ENCODE measurements at regions not wholly inside any gene's neighbourhood (a gene's known extent, or its start where the extent isn't known, plus 50 kb on each side); places are given as distances from the start of the nearest gene placed in this dataset.

DNA sequence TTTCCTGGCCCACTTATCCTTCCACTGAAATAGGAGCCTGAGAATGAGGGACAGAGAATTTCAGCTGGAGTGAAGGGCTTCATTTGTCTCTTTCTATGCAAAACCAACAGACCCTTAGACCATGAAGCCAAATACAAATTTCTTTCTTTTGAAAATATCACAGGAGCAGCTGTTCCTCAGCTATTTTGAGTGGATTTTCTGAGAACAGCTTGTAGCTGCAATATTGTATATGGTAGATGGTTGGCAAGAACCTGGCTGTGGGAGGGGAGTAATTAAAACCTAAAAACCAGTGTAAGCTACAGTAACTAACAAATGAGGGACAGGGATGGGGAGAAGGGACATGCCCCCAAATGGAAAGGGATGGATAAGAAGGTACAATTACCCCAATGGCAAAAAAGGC, 350.3 kb upstream of the CDH20 start:
- Histone ChIP-seq H3K4me2 (replicated peaks; ENCODE audit: extremely low read depth, low read length, poor library complexity, severe bottlenecking) (no peak overlapping the region), H3K9ac (ENCODE audit: insufficient read depth, low read length, poor library complexity, severe bottlenecking) (no peak overlapping the region), H4K20me1 (ENCODE audit: insufficient read depth, low read length) (no peaks in the 10 kb centered on the region), H3K4me3 (replicated peaks in 1 of 3; ENCODE audit: low read depth in 2 of 3, low read length in 3 of 3) (no peak overlapping the region), H3K36me3 (replicated peaks in 1 of 2; ENCODE audit: control insufficient read depth in 1 of 2, insufficient read depth in 2 of 2, low read length in 2 of 2) (no peaks in the 10 kb centered on the region), H3K79me2 (ENCODE audit: insufficient read depth, low read length) (no peaks in the 10 kb centered on the region), H3K9me3 (replicated peaks in 1 of 2; ENCODE audit: control insufficient read depth in 1 of 2, insufficient read depth in 1 of 2, low read length in 2 of 2) (peaks cover 0 to 9% of the 10 kb centered on the region in 2 donors), H3K4me1 (ENCODE audit: control insufficient read depth in 1 of 2, insufficient read depth in 2 of 2, low read length in 2 of 2) (no peaks in the 10 kb centered on the region), H3K27ac (ENCODE audit: low read depth in 1 of 2, low read length in 2 of 2) (no peak overlapping the region), H2AFZ (ENCODE audit: insufficient read depth, low read depth, low read length, poor library complexity, severe bottlenecking) (no peak overlapping the region), H3K27me3 (ENCODE audit: control insufficient read depth in 2 of 2, insufficient read depth in 2 of 2, low read length in 2 of 2) (no peaks in the 10 kb centered on the region)
- H3K4me3 Mint-ChIP-seq = no peak overlapping the region
- TF ChIP-seq, protein P1, sequence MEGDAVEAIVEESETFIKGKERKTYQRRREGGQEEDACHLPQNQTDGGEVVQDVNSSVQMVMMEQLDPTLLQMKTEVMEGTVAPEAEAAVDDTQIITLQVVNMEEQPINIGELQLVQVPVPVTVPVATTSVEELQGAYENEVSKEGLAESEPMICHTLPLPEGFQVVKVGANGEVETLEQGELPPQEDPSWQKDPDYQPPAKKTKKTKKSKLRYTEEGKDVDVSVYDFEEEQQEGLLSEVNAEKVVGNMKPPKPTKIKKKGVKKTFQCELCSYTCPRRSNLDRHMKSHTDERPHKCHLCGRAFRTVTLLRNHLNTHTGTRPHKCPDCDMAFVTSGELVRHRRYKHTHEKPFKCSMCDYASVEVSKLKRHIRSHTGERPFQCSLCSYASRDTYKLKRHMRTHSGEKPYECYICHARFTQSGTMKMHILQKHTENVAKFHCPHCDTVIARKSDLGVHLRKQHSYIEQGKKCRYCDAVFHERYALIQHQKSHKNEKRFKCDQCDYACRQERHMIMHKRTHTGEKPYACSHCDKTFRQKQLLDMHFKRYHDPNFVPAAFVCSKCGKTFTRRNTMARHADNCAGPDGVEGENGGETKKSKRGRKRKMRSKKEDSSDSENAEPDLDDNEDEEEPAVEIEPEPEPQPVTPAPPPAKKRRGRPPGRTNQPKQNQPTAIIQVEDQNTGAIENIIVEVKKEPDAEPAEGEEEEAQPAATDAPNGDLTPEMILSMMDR (IDR thresholded peaks at IDR 0.05) = no peak
- H3K4me1 Mint-ChIP-seq = no peaks in the 10 kb centered on the region
- no peak for DNase-seq
- H3K9me3 Mint-ChIP-seq = peaks cover 0 to 7% (median 3%) of the 10 kb centered on the region in 7 donors
- no peak overlapping the region for H3K27ac Mint-ChIP-seq
- intact Hi-C loops (cut with micrococcal nuclease) = no loop called here
- H3K36me3 Mint-ChIP-seq = no peaks in the 10 kb centered on the region
- no peaks in the 10 kb centered on the region for H3K27me3 Mint-ChIP-seq (ENCODE audit: low read depth in 3 of 3)

DNA sequence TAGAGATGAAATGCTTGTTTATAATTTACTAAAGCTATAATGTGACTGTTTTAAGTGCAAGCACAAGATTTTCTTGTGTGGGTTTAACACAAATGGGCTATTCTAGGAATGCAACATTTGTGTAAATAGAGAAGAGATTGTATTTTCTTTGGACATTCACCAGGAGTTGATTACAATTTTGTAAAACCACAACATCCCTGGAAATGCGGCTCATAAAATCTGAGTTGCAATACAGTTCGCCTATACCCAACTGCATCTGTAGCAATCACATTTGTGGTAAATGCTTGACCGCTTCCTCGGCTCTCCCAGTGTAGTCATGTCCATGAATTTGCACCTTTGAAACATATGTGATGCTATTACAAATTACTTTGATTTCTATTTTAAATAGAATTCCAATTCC, 348.7 kb upstream of the CDH20 start:
- H3K27ac ChIP-seq (ENCODE audit: low read depth in 1 of 2, low read length in 2 of 2) = no peak overlapping the region
- H3K9ac ChIP-seq (ENCODE audit: insufficient read depth, low read length, poor library complexity, severe bottlenecking) = no peak overlapping the region
- DNase-seq = no peak
- no peaks in the 10 kb centered on the region for H3K27me3 ChIP-seq (ENCODE audit: control insufficient read depth in 2 of 2, insufficient read depth in 2 of 2, low read length in 2 of 2)
- peaks cover 0 to 9% of the 10 kb centered on the region in 2 donors for H3K9me3 ChIP-seq (replicated peaks in 1 of 2; ENCODE audit: control insufficient read depth in 1 of 2, insufficient read depth in 1 of 2, low read length in 2 of 2)
- H3K27ac Mint-ChIP-seq = no peak overlapping the region
- no peak overlapping the region for H2AFZ ChIP-seq (ENCODE audit: insufficient read depth, low read depth, low read length, poor library complexity, severe bottlenecking)
- no peaks in the 10 kb centered on the region for H3K36me3 Mint-ChIP-seq
- intact Hi-C loops (cut with micrococcal nuclease) = no loop called here
- H4K20me1 ChIP-seq (ENCODE audit: insufficient read depth, low read length) = no peaks in the 10 kb centered on the region
- no CpG with 5 or more reads among the region's 4 CpGs for WGBS (ENCODE audit: insufficient coverage)
- H3K4me3 Mint-ChIP-seq = no peak overlapping the region
- no peaks in the 10 kb centered on the region for H3K4me1 Mint-ChIP-seq
- H3K79me2 ChIP-seq (ENCODE audit: insufficient read depth, low read length) = no peaks in the 10 kb centered on the region
- H3K4me3 ChIP-seq (replicated peaks in 1 of 3; ENCODE audit: low read depth in 2 of 3, low read length in 3 of 3) = no peak overlapping the region
- H3K9me3 Mint-ChIP-seq = peaks cover 0 to 7% (median 3%) of the 10 kb centered on the region in 7 donors
- no peaks in the 10 kb centered on the region for H3K27me3 Mint-ChIP-seq (ENCODE audit: low read depth in 3 of 3)
- TF ChIP-seq, protein P1 (IDR thresholded peaks at IDR 0.05) = no peak
- H3K4me1 ChIP-seq (ENCODE audit: control insufficient read depth in 1 of 2, insufficient read depth in 2 of 2, low read length in 2 of 2) = no peaks in the 10 kb centered on the region
- H3K36me3 ChIP-seq (replicated peaks in 1 of 2; ENCODE audit: control insufficient read depth in 1 of 2, insufficient read depth in 2 of 2, low read length in 2 of 2) = no peaks in the 10 kb centered on the region
- no peak overlapping the region for H3K4me2 ChIP-seq (replicated peaks; ENCODE audit: extremely low read depth, low read length, poor library complexity, severe bottlenecking)
